H9 (cell line): ENCODE measurements at regions not wholly inside any gene's neighbourhood (a gene's known extent, or its start where the extent isn't known, plus 50 kb on each side); places are given as distances from the start of the nearest gene placed in this dataset.

ENCODE experiments used
- DNase-seq: peaks from one replicate; pipeline ENCODE4 v3.0.0-alpha.2; 2017
- H2AFZ ChIP-seq: one replicate; pipeline ENCODE4 v1.6.1; 2013; ENCODE audit warnings: mild to moderate bottlenecking, low read length, control low read depth, moderate library complexity
- H2AK5ac ChIP-seq: 2 replicates; pipeline ENCODE4 v1.6.1; 2013; ENCODE audit warnings: low read length, control low read depth, mixed read lengths; ENCODE audit not compliant: insufficient read length
- H2BK120ac ChIP-seq: one replicate; pipeline ENCODE4 v1.6.1; 2013; ENCODE audit warnings: low read depth, mild to moderate bottlenecking, low read length, control low read depth, inconsistent platforms; ENCODE audit not compliant: poor library complexity, severe bottlenecking
- H2BK12ac ChIP-seq: 2 replicates; pipeline ENCODE4 v1.6.1; 2013; ENCODE audit warnings: low read length, control low read depth, mixed read lengths, low read depth; ENCODE audit not compliant: insufficient read length
- H2BK15ac ChIP-seq: 2 replicates; pipeline ENCODE4 v1.6.1; 2013; ENCODE audit warnings: low read depth, low read length, control low read depth
- H2BK20ac ChIP-seq: one replicate; pipeline ENCODE4 v1.6.1; 2013; ENCODE audit warnings: low read depth, mild to moderate bottlenecking, low read length, control low read depth, inconsistent platforms; ENCODE audit not compliant: poor library complexity, severe bottlenecking
- H2BK5ac ChIP-seq: 2 replicates; pipeline ENCODE4 v1.6.1; 2013; ENCODE audit warnings: low read length, control low read depth, mixed read lengths; ENCODE audit not compliant: insufficient read length
- H3K14ac ChIP-seq: 2 replicates; pipeline ENCODE4 v1.6.1; 2013; ENCODE audit warnings: low read length, control low read depth; ENCODE audit not compliant: insufficient read depth
- H3K18ac ChIP-seq: 2 replicates; pipeline ENCODE4 v1.6.1; 2013; ENCODE audit warnings: low read depth, mild to moderate bottlenecking, mixed read lengths, low read length, control low read depth; ENCODE audit not compliant: insufficient read length
- H3K23ac ChIP-seq: 2 replicates; pipeline ENCODE4 v1.6.1; 2013; ENCODE audit warnings: low read length, control low read depth, mixed read lengths, low read depth; ENCODE audit not compliant: insufficient read length
- H3K23me2 ChIP-seq: 2 replicates; pipeline ENCODE4 v1.6.1; 2013; ENCODE audit warnings: low read depth, mild to moderate bottlenecking, mixed read lengths, low read length, control low read depth; ENCODE audit not compliant: insufficient read length, poor library complexity, severe bottlenecking
- H3K27ac ChIP-seq: 2 replicates; pipeline ENCODE4 v1.5.1; 2013; ENCODE audit warnings: low read length, control low read depth, mixed read lengths, low read depth; ENCODE audit not compliant: insufficient read length
- H3K27me3 ChIP-seq: 2 replicates; pipeline ENCODE4 v1.6.1; 2013; ENCODE audit warnings: low read length, control low read depth, inconsistent platforms; ENCODE audit not compliant: insufficient read depth
- H3K4ac ChIP-seq: 2 replicates; pipeline ENCODE4 v1.6.1; 2013; ENCODE audit warnings: low read depth, mild to moderate bottlenecking, control low read depth, inconsistent platforms, low read length, moderate library complexity
- H3K4me1 ChIP-seq: 2 replicates; pipeline ENCODE4 v1.6.1; 2013; ENCODE audit warnings: low read length, control low read depth, inconsistent platforms; ENCODE audit not compliant: insufficient read depth
- H3K4me2 ChIP-seq: 2 replicates; pipeline ENCODE4 v1.6.1; 2013; ENCODE audit warnings: low read length, control low read depth, mixed read lengths; ENCODE audit not compliant: insufficient read length, insufficient read depth
- H3K56ac ChIP-seq: 2 replicates; pipeline ENCODE4 v1.6.1; 2013; ENCODE audit warnings: low read depth, mild to moderate bottlenecking, mixed read lengths, low read length, control low read depth; ENCODE audit not compliant: insufficient read length
- H3K79me1 ChIP-seq: 2 replicates; pipeline ENCODE4 v1.6.1; 2013; ENCODE audit warnings: low read depth, mild to moderate bottlenecking, moderate library complexity, low read length, control low read depth, inconsistent platforms; ENCODE audit not compliant: insufficient read depth, poor library complexity, severe bottlenecking
- H3K79me2 ChIP-seq: 2 replicates; pipeline ENCODE4 v1.6.1; 2013; ENCODE audit warnings: low read length, control low read depth, inconsistent platforms; ENCODE audit not compliant: insufficient read depth
- H3K9ac ChIP-seq: 2 replicates; pipeline ENCODE4 v1.6.1; 2013; ENCODE audit warnings: low read length, control low read depth, mixed read lengths; ENCODE audit not compliant: insufficient read length; ENCODE audit errors: extremely low read depth
- H3K9me3 ChIP-seq: one replicate; pipeline ENCODE4 v1.6.1; 2013; ENCODE audit warnings: low read depth, low read length, inconsistent platforms; ENCODE audit not compliant: control insufficient read depth
- H3T11ph ChIP-seq: one replicate; pipeline ENCODE4 v1.6.1; 2013; ENCODE audit warnings: mild to moderate bottlenecking, low read length, control low read depth, inconsistent platforms
- H4K20me1 ChIP-seq: one replicate; pipeline ENCODE4 v1.6.1; 2013; ENCODE audit not compliant: control insufficient read depth, insufficient read length, insufficient read depth
- H4K5ac ChIP-seq: 2 replicates; pipeline ENCODE4 v1.6.1; 2013; ENCODE audit warnings: low read depth, mild to moderate bottlenecking, mixed read lengths, low read length, control low read depth; ENCODE audit not compliant: insufficient read length
- H4K8ac ChIP-seq: replicated peaks from 2 replicates; pipeline ENCODE4 v1.6.1; 2013; ENCODE audit warnings: low read length, control low read depth, mixed read lengths, low read depth; ENCODE audit not compliant: insufficient read length
- H4K91ac ChIP-seq: 2 replicates; pipeline ENCODE4 v1.6.1; 2013; ENCODE audit warnings: low read depth, mild to moderate bottlenecking, moderate library complexity, mixed read lengths, low read length, control low read depth; ENCODE audit not compliant: insufficient read length
- H3K27ac Mint-ChIP-seq, 3 experiments: 2 replicates in 2 of 3; 3 replicates in 1 of 3; pipeline ENCODE4 v1.8.0; 2020 to 2021; ENCODE audit warnings: mixed read lengths in 3 of 3, mild to moderate bottlenecking in 1 of 3, moderate library complexity in 1 of 3
- H3K27me3 Mint-ChIP-seq: 2 replicates; pipeline ENCODE4 v1.8.0; 2021; ENCODE audit warnings: low read depth, mild to moderate bottlenecking, moderate library complexity, mixed read lengths
- H3K36me3 Mint-ChIP-seq, 3 experiments: 2 replicates in 2 of 3; 3 replicates in 1 of 3; pipeline ENCODE4 v1.8.0; 2020 to 2021; ENCODE audit warnings: low read depth in 3 of 3, mixed read lengths in 3 of 3; ENCODE audit not compliant: insufficient read depth in 1 of 3
- H3K4me1 Mint-ChIP-seq, 2 experiments: 2 replicates each; pipeline ENCODE4 v1.8.0; 2020; ENCODE audit warnings: mixed read lengths in 2 of 2
- H3K4me3 Mint-ChIP-seq, 2 experiments: 2 replicates in 1 of 2; 3 replicates in 1 of 2; pipeline ENCODE4 v1.8.0; 2020 to 2021; ENCODE audit warnings: mild to moderate bottlenecking in 2 of 2, mixed read lengths in 2 of 2, moderate library complexity in 1 of 2
- H3K9me3 Mint-ChIP-seq, 2 experiments: 2 replicates in 1 of 2; 3 replicates in 1 of 2; pipeline ENCODE4 v1.8.0; 2020; ENCODE audit warnings: mild to moderate bottlenecking in 2 of 2, mixed read lengths in 2 of 2, moderate library complexity in 1 of 2
- WGBS: extraction: QIAGEN DNeasy Blood & Tissue Kit; methylation state at CpG from one replicate; pipeline ENCODE4 v1.1.7; 2013; ENCODE audit warnings: missing lambda C conversion rate, low lambda C conversion rate, mixed read lengths; ENCODE audit not compliant: insufficient read length; ENCODE audit errors: extremely low coverage; 5-methylcytosine and 5-hydroxymethylcytosine counted together
- TF ChIP-seq, protein P1 (sequence below): fragments of 200-600 bp; sonication (generic); conservative IDR thresholded peaks from 3 replicates; pipeline ENCODE4 v1.8.0; 2021; ENCODE audit warnings: antibody characterized with exemption, mild to moderate bottlenecking

DNA sequence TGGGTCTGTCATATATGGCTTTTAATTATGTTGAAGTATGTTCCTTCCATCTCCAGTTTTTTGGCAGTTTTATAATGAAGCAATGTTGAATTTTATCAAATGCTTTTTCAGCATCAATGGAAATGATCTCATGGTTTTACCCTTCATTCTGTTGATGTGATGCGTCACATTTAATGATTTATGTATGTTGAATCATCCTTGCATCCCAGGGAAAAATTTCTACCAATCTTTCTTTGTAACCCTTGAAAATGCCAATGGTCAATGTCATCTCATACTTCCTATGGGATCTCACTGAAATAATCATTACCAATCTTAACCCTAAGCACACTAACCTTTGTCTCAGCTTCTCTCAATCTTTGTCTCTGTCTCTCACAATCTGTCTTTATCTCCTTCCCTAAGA is 1004.0 kb downstream of the KCNT2 start:
- no peak overlapping the region for H3K4me3 Mint-ChIP-seq
- Histone ChIP-seq H4K20me1 (no peaks in the 10 kb centered on the region), H3K23me2 (no peaks in the 10 kb centered on the region), H3K9me3 (no peaks in the 10 kb centered on the region), H3K23ac (no peak overlapping the region), H2BK20ac (no peak overlapping the region), H3K27ac (no peak overlapping the region), H3T11ph (no peak overlapping the region), H3K4ac (no peak overlapping the region), H3K14ac (no peak overlapping the region), H3K79me1 (no peaks in the 10 kb centered on the region), H4K5ac (no peak overlapping the region), H4K8ac (no peak overlapping the region), H2AFZ (no peak overlapping the region), H3K18ac (no peak overlapping the region), H3K4me1 (no peaks in the 10 kb centered on the region), H3K9ac (no peak overlapping the region), H3K4me2 (no peak overlapping the region), H3K79me2 (no peaks in the 10 kb centered on the region), H4K91ac (no peak overlapping the region), H2BK120ac (no peak overlapping the region), H2AK5ac (no peak overlapping the region), H3K27me3 (no peaks in the 10 kb centered on the region), H2BK15ac (no peak overlapping the region), H2BK12ac (no peak overlapping the region), H3K56ac (no peak overlapping the region), H2BK5ac (no peak overlapping the region)
- peaks cover 0 to 2% of the 10 kb centered on the region in 2 experiments; a peak in 1 of 5 replicates for H3K9me3 Mint-ChIP-seq
- H3K27ac Mint-ChIP-seq = no peak overlapping the region
- TF ChIP-seq, protein P1, sequence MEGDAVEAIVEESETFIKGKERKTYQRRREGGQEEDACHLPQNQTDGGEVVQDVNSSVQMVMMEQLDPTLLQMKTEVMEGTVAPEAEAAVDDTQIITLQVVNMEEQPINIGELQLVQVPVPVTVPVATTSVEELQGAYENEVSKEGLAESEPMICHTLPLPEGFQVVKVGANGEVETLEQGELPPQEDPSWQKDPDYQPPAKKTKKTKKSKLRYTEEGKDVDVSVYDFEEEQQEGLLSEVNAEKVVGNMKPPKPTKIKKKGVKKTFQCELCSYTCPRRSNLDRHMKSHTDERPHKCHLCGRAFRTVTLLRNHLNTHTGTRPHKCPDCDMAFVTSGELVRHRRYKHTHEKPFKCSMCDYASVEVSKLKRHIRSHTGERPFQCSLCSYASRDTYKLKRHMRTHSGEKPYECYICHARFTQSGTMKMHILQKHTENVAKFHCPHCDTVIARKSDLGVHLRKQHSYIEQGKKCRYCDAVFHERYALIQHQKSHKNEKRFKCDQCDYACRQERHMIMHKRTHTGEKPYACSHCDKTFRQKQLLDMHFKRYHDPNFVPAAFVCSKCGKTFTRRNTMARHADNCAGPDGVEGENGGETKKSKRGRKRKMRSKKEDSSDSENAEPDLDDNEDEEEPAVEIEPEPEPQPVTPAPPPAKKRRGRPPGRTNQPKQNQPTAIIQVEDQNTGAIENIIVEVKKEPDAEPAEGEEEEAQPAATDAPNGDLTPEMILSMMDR = no peak
- DNase-seq = no peak
- no peaks in the 10 kb centered on the region; a peak in 1 of 7 replicates for H3K36me3 Mint-ChIP-seq
- H3K4me1 Mint-ChIP-seq = peaks cover 5 to 6% of the 10 kb centered on the region in 2 experiments
- WGBS = no CpG with 5 or more reads among the region's 1 CpG
- H3K27me3 Mint-ChIP-seq = no peaks in the 10 kb centered on the region
